Loucy (cell line): ENCODE measurements at regions not wholly inside any gene's neighbourhood (a gene's known extent, or its start where the extent isn't known, plus 50 kb on each side); places are given as distances from the start of the nearest gene placed in this dataset.

Source experiments
- CTCF ChIP-seq: fragments of 200-600 bp; sonication (generic); conservative IDR thresholded peaks from 2 replicates; pipeline ENCODE4 v1.5.1; 2014; ENCODE audit warnings: mild to moderate bottlenecking, antibody characterized with exemption, low read length
- EZH2phosphoT487 ChIP-seq: fragments of 200-600 bp; IDR thresholded peaks from 2 replicates; pipeline ENCODE4 v1.6.1; 2018; ENCODE audit warnings: antibody characterized with exemption, mild to moderate bottlenecking, moderate library complexity, borderline replicate concordance

GRCh38 chr11:92441443-92441726 lies 216.8 kb downstream of the FAT3 start:
- TF ChIP-seq CTCF (no peak), EZH2phosphoT487 (no peak)
